ENCODE measurements at regions not wholly inside any gene's neighbourhood (a gene's known extent, or its start where the extent isn't known, plus 50 kb on each side); places are given as distances from the start of the nearest gene placed in this dataset.

DNA sequence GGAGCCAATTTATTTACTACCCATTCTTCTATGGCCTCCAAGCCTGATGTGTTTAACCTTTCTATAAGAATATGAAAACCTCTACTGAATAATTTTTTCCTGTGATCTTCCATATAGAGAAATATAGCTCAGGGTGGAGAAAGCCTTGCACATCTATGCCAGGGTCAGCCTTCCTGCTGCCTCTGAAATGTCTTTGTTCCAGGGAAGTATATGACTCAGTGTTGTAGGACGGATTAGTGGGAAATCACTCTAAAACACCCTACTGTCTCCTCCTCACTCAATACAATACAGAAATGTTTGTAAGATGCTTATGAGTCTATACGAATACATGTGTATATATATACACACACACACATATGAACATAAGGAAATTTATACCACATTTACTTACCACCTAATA, 1044.9 kb downstream of the BRINP3 start:
- H3K36me3 ChIP-seq (ENCODE audit: control insufficient read depth in 2 of 3, insufficient read depth in 3 of 3, low read length in 3 of 3) = no peaks in the 10 kb centered on the region
- H3K27me3 ChIP-seq (ENCODE audit: control insufficient read depth, insufficient read depth, low read length) = no peaks in the 10 kb centered on the region
- H3K9ac ChIP-seq (ENCODE audit: low read length in 3 of 3) = no peak overlapping the region
- no peaks in the 10 kb centered on the region for H3K9me3 ChIP-seq (ENCODE audit: control insufficient read depth in 2 of 3, insufficient read depth in 1 of 3, low read length in 3 of 3)
- DNase-seq = no peak
- no peak for FAIRE-seq
- H3K4me1 ChIP-seq (ENCODE audit: control insufficient read depth in 2 of 3, insufficient read depth in 2 of 3, low read depth in 1 of 3, low read length in 3 of 3) = no peaks in the 10 kb centered on the region
- intact Hi-C loops (cut with DNase I) = no loop called here
- H3K27ac ChIP-seq (ENCODE audit: low read depth in 2 of 2, low read length in 2 of 2) = no peak overlapping the region
- H3K4me3 ChIP-seq (ENCODE audit: low read length in 3 of 3) = no peak overlapping the region
- TF ChIP-seq CTCF (IDR thresholded peaks at IDR 0.05; ENCODE audit: borderline replicate concordance, extremely low read depth, insufficient read depth) = no peak

DNA sequence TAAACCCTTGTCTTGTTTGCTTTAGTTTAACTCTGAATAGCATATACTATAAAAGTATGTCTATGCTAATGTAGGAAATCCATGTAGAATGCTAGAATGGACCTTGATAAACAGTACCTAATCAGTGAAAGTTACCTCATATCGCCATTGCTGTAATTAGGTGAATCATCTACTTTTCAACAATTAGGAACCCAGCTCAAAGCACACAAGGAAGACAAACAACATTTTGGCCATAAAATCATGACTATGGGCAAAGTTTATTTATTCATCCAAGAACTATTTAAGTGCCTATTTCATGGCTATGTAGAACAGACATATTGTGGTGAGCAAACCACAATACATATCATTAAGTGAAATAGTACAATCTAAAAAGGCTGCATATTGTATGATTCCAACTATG, 1043.2 kb downstream of the BRINP3 start:
- H3K27me3 ChIP-seq (ENCODE audit: control insufficient read depth, insufficient read depth, low read length) = no peaks in the 10 kb centered on the region
- TF ChIP-seq CTCF (IDR thresholded peaks at IDR 0.05; ENCODE audit: borderline replicate concordance, extremely low read depth, insufficient read depth) = no peak
- H3K4me1 ChIP-seq (ENCODE audit: control insufficient read depth in 2 of 3, insufficient read depth in 2 of 3, low read depth in 1 of 3, low read length in 3 of 3) = no peaks in the 10 kb centered on the region
- intact Hi-C loops (cut with DNase I) = no loop called here
- no peak overlapping the region for H3K27ac ChIP-seq (ENCODE audit: low read depth in 2 of 2, low read length in 2 of 2)
- DNase-seq = no peak
- FAIRE-seq = no peak
- H3K9me3 ChIP-seq (ENCODE audit: control insufficient read depth in 2 of 3, insufficient read depth in 1 of 3, low read length in 3 of 3) = no peaks in the 10 kb centered on the region
- no peaks in the 10 kb centered on the region for H3K36me3 ChIP-seq (ENCODE audit: control insufficient read depth in 2 of 3, insufficient read depth in 3 of 3, low read length in 3 of 3)
- no peak overlapping the region for H3K9ac ChIP-seq (ENCODE audit: low read length in 3 of 3)
- H3K4me3 ChIP-seq (ENCODE audit: low read length in 3 of 3) = no peak overlapping the region

DNA sequence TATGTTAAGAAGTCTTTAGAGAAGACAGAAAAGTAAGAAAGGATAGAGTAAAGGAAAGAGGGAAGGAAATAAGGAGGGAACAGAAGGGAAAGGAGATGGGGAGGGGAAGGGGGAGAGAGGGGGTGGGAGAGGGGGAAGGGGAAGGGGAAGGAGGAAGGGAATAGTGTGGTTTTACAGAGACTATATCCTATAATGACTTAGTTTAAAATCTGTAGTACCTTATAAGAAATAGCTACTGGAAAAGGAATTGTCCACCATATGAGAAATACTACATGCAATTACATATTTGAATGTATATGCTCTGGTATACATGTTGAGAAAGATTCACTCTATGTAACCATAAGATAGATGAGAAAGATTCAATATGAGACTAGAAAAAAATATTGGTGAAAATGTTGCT, 1042.3 kb downstream of the BRINP3 start:
- H3K27ac ChIP-seq (ENCODE audit: low read depth in 2 of 2, low read length in 2 of 2) = no peak overlapping the region
- H3K36me3 ChIP-seq (ENCODE audit: control insufficient read depth in 2 of 3, insufficient read depth in 3 of 3, low read length in 3 of 3) = no peaks in the 10 kb centered on the region
- H3K4me3 ChIP-seq (ENCODE audit: low read length in 3 of 3) = no peak overlapping the region
- DNase-seq (no peak), FAIRE-seq (no peak)
- intact Hi-C loops (cut with DNase I) = no loop called here
- H3K4me1 ChIP-seq (ENCODE audit: control insufficient read depth in 2 of 3, insufficient read depth in 2 of 3, low read depth in 1 of 3, low read length in 3 of 3) = no peaks in the 10 kb centered on the region
- no peaks in the 10 kb centered on the region for H3K9me3 ChIP-seq (ENCODE audit: control insufficient read depth in 2 of 3, insufficient read depth in 1 of 3, low read length in 3 of 3)
- no peak for TF ChIP-seq CTCF (IDR thresholded peaks at IDR 0.05; ENCODE audit: borderline replicate concordance, extremely low read depth, insufficient read depth)
- no peaks in the 10 kb centered on the region for H3K27me3 ChIP-seq (ENCODE audit: control insufficient read depth, insufficient read depth, low read length)
- no peak overlapping the region for H3K9ac ChIP-seq (ENCODE audit: low read length in 3 of 3)

- no peak for DNase-seq
- H3K36me3 ChIP-seq (ENCODE audit: control insufficient read depth in 2 of 3, insufficient read depth in 3 of 3, low read length in 3 of 3) = no peaks in the 10 kb centered on the region
- H3K4me1 ChIP-seq (ENCODE audit: control insufficient read depth in 2 of 3, insufficient read depth in 2 of 3, low read depth in 1 of 3, low read length in 3 of 3) = no peaks in the 10 kb centered on the region
- H3K4me3 ChIP-seq (ENCODE audit: low read length in 3 of 3) = no peak overlapping the region
- H3K27ac ChIP-seq (ENCODE audit: low read depth in 2 of 2, low read length in 2 of 2) = no peak overlapping the region
- FAIRE-seq = no peak
- no peaks in the 10 kb centered on the region for H3K9me3 ChIP-seq (ENCODE audit: control insufficient read depth in 2 of 3, insufficient read depth in 1 of 3, low read length in 3 of 3)
- intact Hi-C loops (cut with DNase I) = no loop called here
- H3K9ac ChIP-seq (ENCODE audit: low read length in 3 of 3) = no peak overlapping the region
- H3K27me3 ChIP-seq (ENCODE audit: control insufficient read depth, insufficient read depth, low read length) = no peaks in the 10 kb centered on the region
- TF ChIP-seq CTCF (IDR thresholded peaks at IDR 0.05; ENCODE audit: borderline replicate concordance, extremely low read depth, insufficient read depth) = no peak
Observed at GRCh38 chr1:189438808-189439207, 1038.9 kb downstream of the BRINP3 start.
